GM19468 (cell line): ENCODE measurements at regions not wholly inside any gene's neighbourhood (a gene's known extent, or its start where the extent isn't known, plus 50 kb on each side); places are given as distances from the start of the nearest gene placed in this dataset.

Experiments used
- ATAC-seq: cut with Tn5 transposase; IDR thresholded peaks from one replicate; pipeline ENCODE4 v1.9.1; 2021; ENCODE audit warnings: mild to moderate bottlenecking, moderate library complexity, moderate number of reproducible peaks; ENCODE audit not compliant: unreplicated experiment; ENCODE audit errors: extremely low read depth

DNA sequence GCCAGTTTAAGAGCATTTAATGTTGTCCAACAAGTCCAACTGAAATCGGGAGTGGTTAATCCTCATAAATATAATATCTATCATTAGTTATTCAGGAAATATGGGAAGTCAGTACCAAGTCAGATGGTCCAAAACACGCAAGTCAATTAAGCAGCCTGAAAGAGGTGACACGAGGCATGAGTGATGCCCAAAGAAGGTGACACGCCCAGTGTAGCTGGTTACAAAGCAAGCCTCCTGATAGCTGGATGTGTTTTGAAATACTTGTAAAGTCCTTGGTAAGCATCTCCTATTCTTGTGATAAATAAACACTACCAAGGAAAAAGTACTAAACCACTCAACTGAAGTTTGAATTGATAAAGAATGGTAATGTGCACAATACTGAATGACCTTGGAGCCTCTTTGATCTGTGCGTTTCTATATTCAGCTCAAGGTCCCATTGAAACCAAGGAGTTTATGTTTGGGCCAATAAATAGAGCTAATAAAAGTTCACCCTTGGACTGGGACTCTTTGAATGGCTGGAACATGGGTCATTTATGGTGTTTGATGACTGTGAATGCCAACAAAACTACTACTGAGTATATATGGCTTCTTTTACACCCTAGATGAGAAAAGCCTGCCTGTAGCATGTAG is 93.2 kb upstream of the KLF3 start:
- ATAC-seq: no peak

DNA sequence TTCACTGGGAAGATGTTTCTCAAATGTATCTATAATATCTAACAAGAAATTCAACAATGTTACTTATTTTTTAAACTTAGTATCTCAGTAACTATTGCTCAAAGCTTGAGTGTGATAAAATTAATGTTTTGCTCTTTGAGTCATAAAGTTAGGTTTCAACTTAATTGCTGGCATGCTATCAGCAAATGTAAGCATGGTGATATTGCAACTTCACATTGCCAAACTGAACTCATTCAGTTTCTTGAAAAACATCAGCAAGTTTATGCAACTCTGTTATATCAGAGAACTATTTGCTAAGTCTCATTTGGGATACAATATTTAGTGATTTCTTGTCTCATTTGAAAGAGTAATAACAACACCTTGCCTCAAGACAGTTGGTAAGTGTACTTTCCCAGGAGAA is 91.2 kb upstream of the KLF3 start:
- ATAC-seq: no peak

DNA sequence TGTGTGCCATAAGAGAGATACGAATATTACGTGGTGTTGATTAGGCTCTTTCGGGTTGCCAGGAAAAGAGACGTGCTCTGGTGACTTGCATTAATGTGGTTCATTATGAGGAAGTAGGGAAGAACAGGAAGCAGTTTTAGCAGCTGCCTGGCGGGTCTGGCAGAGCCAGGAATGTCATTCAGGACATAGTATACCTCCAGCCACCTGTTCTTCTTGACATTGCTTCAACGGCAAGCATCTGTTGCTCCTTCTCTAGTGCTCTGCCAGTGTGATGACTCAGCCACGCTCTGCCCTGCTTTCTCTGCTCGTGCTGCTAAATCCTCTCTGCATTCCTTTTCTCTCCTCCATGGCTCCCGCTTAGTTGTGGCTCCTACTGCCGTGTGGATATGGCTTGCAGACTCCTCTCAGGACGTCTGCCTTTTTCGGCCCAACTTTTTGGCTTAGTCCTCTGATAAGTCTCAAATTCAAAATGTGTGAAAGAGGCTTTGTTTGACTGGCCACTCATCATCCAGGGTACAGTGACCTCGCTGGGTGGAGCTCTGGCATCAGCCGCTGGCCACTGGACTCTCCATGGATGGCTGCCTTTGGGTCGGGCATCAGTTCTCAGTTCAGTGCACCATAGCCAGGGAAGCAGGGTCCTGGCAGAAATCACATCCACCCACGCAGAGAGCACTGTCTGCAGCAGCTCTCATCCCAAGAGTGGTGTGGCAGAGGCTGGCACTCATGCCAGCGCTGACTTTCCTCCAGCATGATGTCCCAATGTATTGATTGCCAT is 89.3 kb upstream of the KLF3 start:
- ATAC-seq: no peak

DNA sequence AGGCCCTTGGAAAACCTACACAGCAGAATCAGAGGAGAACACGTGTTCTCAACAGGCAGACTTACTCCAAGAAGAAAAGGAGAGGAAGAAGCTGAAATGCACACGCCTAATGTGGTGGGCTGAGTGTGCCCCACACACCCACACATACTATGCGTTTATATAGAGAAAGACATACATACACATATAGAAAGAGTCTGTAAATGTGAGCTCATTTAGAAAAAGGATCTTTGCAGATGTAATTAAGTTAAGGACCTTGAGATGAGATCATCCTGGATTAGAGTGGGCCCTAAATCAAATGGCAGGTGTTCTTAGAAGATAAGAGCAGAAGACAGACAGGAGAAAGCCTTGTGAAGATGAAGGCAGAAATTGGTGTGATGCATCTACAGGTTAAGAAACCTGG is 87.2 kb upstream of the KLF3 start:
- no peak for ATAC-seq

DNA sequence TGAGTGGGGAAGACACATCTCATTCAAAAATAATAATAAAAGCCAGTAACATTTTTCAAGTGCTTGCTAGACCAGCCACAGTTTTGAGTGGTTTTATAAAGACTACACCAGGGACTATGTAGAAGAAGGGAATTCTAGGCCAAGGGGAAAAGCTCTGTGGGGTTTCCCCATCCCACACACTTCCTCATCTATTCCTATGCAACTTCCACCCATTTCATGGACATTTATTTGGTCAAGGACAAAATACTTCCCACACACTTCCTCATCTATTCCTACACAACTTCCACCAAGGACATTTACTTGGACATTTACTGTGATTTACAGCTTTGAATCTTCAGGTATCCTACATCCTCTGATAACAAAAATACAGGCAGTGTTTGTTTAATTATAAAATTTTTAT is 86.5 kb upstream of the KLF3 start:
- ATAC-seq: no peak

DNA sequence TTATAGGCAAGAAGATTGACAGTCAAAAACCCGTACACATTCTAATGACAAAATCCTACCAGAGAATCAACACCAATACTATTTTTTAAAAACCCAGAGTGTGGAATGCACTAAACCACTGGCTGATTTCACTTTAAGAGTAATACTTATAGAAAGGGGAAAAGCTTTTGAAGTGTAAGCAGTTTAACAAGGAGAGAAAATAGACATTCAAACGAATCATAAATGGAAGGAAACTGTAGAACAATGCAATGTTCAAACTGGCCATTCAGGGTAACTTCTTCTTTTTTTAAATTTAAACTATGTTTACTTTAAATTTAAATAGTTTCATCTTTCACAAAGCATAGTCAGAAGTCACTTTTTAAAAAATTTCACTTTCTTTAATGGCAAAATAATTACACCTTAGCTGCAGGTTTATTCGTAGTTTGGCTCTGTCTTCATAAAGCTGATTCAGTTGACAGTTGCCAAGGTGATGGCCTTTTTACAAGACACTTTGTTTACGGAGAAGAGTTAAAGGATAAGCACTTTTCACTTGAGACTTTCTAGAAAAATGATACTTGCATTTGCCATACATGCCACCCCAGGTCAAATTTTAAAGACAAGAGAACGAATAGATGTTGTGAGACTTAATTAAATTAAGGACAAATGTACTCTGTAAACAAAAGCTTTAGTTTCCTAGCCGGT is 82.4 kb upstream of the KLF3 start:
- ATAC-seq: no peak

DNA sequence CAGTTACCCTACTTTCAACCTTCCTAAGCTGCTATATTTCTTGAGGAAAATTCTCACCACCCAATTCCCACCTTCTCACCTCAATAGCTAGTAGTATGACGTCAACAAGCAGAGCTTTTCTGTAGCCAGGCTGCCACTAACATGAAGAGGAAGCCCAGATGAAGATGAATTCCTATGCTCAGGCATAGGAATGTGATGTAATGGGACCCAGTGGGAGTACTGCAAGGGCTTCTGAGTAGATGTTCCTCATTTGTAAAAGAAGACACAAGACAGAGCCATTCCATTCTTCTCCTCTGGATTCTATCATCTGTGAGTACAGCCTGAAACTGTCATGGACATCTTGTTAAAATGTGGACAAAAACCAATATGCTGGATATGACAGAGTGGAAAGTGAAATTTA is 81.6 kb upstream of the KLF3 start:
- no peak for ATAC-seq

DNA sequence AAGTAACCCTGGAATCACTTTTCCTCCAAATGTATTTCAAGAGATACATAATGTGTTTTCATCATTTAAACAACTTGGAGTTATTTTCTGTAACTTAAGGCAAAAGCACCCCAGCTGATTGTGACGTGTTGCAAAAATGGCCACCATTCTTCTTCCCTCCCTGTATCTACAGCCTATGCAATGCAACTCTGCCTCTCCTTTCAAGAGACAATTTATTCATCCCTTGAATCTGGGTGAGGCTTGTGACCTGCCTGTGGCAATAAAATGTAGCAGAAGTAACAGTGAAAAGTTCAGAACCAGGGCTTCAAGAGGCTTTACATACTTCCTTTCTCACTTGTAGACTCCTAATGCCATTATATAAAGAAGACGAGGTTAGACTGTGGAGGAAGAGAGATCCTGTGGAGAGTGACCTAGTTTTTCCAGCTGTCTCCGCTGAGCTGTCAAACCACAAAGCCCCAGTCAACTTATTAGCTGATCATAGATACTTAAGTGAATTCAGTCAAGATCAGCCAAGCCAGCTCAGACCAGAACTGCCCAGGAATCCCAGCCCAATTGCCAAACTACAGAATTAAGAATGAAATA is 81.0 kb upstream of the KLF3 start:
- no peak for ATAC-seq

DNA sequence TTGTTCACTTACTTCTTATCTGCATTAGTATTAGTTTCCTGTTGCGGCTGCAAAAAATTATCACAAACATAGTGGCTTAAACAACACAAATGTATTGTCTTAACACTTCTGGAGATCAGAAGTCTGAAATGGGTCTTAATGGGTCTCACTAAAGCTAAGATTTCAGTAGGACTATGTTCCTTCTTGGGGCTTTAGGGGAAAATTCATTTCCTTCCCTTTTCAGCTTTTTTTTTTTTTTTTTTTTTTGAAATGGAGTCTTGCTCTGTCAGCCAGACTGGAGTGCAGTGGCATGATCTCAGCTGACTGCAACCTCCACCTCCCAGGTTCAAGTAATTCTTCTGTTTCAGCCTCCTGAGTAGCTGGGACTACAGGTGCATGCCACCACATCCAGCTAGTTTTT is 78.1 kb upstream of the KLF3 start:
- ATAC-seq: no peak

DNA sequence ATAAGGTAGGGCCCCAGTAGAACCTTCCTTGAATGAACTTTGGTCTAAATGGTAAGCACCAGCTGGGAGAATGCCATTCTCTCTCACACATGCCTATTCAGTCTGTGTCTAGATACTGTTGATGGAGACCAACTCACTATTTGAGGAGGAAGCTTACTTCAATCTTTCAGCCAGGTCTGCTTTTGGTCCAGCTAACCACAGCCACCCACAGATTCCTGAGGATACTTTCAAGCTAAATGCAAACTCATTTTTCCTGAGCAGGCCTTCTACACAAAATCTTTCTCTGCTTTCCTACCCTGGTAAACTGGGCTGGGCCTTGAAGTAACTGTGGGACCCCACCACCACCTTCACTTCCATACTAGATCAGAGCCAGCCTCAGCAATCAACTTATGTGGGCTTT is 76.9 kb upstream of the KLF3 start:
- ATAC-seq: no peak

DNA sequence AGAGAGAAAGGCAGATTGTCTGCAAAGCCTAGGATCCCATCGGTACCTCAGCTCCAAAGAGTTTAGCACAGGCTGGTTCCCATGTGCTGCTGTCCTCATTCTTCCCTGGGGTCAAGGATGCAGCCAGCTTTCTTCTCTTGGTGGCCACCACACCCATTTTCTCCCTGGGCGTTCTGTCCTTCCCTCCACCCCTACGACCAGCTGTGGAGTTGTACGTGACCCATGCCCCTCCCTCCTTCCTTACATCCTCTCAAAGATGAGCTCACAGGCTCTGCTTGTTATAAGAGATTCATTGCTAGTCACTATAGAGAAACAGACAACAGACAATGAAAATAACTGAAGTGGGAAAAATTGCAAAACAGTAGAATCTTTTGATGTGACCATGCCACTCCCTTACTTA is 74.0 kb upstream of the KLF3 start:
- no peak for ATAC-seq

DNA sequence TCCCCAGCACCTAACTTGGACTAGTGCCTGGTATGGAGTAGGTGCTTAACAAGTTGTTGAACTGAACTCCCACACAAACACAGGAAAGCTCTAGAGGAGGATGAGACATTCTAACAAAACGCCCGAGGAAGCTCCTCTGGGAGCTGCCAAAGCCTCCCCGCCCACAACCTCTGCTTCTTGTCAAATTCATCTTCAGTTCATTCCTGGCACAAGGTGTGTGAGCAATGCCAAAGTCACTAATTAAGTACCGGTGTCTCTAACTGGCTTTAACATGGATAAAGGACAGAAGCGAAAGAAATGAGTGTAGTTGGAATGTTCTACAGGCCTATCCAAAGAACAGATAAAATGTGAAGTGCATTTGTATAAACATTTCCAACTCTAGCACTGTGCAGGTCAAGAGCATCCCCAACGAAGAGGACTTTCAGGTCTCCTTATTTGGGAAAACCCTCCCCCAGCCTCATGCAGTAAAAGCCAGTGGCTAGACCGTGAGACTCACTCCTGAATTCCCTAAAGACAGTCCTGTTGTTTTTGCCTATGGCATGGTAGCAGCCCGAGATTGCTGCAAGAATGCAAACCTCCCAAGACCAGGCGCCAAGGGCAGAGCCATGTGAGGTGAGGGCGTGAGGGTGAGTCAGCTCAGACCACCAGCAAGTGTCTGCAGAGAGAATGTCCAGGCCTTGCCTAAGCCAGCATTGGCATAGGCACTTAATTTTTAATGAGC is 72.2 kb upstream of the KLF3 start:
- no peak for ATAC-seq

DNA sequence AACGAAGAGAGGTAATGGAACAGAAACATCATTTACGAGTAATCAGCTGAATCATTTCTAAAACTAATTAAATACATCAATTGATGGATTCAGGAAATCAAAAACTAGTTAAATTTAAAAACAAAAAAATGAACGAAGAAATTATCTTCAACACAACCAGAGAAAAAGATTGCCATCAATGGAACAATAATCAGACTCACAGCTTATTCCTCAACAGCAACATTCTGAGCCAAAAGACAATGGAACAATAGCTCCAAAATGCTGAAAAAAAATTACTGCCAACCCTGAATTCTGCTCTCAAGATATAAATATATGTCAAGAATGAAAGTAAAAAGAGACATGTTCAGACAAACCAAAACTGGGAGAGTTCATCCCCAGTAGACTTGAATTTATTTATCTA is 65.5 kb upstream of the KLF3 start:
- ATAC-seq: no peak

DNA sequence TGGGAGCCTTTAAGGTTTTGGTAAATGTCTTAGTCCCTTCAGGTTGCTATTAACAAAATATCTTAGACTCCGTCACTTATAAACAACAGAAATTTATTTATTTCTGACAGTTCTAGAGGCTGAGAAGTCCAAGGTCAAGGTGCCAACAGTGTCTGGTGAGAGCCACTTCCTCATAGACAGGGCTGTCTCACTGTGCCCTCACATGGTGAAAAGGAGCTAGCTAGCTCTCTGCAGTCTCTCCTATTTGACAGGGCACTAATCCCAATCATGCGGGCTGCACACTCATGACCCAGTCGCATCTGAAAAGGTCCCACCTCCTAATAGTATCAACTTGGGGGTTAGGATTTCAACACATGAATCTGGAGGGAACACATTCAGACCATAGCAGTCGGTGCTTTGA is 63.4 kb upstream of the KLF3 start:
- ATAC-seq: no peak

DNA sequence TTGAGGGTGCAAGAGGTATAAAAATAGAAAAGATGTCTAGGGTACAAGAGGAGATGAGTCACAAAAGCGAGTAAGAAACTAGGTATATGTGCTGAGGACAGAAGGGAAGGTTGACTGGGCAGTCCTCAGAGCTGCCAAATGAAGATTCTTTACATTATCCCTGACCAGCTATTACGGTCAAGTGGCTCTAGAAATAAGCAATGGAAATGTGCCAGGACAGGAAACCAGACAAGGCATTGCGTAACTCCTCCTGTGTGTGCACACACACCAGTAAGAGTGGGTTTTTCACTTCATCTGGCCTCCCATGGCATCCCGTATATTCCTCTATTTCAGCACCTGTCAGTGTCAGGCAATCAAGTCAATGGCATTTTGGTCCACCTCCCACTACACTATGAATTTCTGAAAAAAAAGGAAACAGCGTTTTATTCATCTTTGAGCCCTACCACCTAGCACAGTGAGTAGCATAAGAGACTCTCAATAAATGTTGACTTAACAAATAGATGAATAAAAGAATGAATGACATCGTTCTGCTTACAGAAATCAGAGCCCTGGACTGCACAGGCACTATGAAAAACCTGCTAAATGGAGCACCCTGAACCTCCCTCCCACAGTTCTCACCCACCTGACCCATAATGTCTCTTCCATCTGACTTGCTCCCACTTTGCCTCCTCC is 62.6 kb upstream of the KLF3 start:
- ATAC-seq: no peak

DNA sequence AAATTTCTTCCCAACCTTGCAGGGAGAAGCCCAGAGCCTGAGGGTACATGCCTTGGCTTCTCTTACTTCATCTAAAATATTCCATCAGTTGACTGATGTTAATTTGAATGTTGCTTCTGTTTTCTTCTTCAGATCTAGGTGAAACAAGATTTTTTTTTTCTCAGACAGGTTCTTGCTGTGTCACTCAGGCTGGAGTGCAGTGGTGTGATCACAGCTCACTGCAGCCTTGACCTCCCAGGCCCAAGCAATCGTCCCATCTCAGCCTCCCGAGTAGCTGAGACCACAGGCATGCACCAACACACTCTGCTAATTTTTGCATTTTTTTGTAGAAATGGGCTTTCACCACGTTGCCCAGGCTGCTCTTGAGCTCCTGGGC is 62.1 kb upstream of the KLF3 start:
- no peak for ATAC-seq

DNA sequence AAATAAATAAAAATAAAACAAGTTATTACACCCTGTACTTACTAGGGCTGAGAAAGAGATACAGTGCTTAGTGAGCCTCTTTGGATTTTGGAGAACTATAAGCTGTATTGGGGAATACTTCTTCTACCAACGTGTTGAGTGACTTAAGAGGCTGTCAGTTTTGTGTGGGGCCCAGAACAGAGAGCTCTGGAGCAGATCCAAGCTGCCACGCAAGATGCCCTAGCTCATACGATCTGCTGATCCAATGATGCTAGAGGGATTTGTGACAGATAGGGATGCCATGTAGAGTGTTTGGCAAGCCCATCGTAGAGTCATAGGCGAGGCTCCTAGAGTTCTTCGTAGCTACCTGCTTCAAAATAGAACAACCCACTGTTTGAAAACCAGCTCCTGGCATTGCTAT is 60.3 kb upstream of the KLF3 start:
- ATAC-seq: no peak

DNA sequence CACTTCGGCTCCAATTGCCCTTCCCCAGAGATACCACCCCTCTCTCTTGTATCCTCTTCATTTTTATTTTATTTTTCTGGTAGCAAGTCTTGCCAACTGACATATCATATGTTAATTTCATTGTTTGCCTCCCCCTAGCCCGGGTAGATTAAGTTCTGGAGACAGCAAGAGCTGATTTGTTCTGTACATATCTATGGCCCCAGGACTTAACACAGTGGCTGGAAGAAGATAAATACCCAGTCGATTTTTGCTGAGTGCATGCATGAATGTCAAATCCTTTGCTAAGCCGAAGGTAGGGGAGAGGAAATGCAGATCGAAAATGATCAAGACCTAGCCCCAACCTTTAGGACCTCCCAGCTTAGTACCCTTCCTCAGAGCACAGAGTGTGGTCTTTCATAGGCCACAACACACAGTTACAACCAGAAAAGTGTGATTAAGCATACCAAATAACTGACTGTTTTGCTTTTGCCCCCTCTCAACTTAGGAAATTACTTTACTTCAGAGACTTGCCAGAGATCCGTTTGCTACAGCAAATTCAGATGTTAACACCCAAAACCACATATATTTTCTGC is 58.7 kb upstream of the KLF3 start:
- ATAC-seq: no peak

DNA sequence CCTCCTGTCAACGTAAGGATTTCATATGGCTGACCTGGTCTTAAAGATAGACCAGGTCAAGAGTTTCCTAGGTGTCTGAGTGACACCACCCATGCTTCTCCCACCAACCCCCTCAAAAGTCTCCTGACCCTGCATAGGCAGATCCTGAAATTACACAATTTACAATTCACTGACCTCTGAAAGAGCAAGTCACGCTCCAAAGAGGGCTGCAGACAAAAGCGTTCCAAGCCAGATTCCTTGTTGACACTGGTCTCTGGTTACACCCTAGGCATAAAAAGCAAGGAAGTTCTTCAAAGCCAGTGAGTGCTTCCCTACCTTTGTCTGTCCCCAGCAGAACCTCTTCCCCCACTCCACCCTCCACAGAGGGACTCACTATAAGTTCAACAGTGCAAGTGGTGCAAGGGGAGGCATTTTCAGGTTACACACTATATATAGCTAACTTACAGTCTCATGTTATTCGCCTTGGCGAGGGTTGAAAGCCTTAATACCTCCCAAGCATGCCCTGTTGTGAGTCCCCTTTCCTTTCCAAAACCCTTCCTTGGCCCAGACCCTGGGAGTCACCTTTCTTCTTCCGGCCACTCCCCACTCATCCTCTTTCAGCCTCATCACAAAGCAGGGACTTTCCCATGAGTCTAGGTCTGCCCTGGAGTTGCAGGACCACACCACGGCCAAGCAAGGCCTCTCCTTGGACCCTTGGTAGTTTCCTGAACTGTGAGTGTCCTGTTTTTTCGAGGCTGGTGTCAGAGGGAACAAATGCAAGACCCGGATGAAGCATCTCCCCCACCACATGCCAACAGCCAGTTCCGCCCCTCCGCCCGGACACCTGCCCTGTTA is 58.0 kb upstream of the KLF3 start:
- no peak for ATAC-seq
